Fibroblast of villous mesenchyme (primary cell): ENCODE measurements at regions not wholly inside any gene's neighbourhood (a gene's known extent, or its start where the extent isn't known, plus 50 kb on each side); places are given as distances from the start of the nearest gene placed in this dataset.
A peak's percentile ranks its signal among the peaks of the same experiment; 100 is the strongest.

Experiments
- DNase-seq: peaks from one replicate; pipeline ENCODE4 v3.0.0-alpha.2; 2010; ENCODE audit warnings: low read depth
- H3K4me3 ChIP-seq: 2 replicates; pipeline ENCODE4 v1.5.1; 2011; ENCODE audit warnings: low read depth, mild to moderate bottlenecking, low read length
- TF ChIP-seq, protein P1 (sequence below): IDR thresholded peaks from 2 replicates; pipeline ENCODE4 v1.5.1; 2012; ENCODE audit warnings: low read depth, mild to moderate bottlenecking, low read length; ENCODE audit not compliant: insufficient read depth

DNA sequence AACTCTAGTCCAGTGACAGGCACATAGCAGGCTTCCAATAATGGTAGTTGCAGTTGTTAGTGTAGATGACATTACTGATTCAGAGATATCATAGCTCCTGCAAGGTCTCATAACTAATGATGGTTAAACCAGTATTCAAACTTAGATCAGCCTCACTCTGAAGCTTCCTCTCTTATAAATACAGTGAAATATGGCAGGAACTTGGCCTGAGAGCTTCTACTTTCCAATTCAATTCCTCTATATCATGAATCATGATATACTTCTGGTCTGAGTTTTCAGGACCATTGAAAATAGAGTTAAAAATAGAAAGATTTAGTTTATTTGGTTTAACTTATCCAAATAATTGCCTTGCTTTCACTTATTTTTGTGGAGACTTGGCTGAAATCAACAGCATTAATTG, 167.5 kb upstream of the NOVA1 start:
- TF ChIP-seq, protein P1, sequence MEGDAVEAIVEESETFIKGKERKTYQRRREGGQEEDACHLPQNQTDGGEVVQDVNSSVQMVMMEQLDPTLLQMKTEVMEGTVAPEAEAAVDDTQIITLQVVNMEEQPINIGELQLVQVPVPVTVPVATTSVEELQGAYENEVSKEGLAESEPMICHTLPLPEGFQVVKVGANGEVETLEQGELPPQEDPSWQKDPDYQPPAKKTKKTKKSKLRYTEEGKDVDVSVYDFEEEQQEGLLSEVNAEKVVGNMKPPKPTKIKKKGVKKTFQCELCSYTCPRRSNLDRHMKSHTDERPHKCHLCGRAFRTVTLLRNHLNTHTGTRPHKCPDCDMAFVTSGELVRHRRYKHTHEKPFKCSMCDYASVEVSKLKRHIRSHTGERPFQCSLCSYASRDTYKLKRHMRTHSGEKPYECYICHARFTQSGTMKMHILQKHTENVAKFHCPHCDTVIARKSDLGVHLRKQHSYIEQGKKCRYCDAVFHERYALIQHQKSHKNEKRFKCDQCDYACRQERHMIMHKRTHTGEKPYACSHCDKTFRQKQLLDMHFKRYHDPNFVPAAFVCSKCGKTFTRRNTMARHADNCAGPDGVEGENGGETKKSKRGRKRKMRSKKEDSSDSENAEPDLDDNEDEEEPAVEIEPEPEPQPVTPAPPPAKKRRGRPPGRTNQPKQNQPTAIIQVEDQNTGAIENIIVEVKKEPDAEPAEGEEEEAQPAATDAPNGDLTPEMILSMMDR, result no peak
- no peak for DNase-seq
- no peak overlapping the region for H3K4me3 ChIP-seq

DNA sequence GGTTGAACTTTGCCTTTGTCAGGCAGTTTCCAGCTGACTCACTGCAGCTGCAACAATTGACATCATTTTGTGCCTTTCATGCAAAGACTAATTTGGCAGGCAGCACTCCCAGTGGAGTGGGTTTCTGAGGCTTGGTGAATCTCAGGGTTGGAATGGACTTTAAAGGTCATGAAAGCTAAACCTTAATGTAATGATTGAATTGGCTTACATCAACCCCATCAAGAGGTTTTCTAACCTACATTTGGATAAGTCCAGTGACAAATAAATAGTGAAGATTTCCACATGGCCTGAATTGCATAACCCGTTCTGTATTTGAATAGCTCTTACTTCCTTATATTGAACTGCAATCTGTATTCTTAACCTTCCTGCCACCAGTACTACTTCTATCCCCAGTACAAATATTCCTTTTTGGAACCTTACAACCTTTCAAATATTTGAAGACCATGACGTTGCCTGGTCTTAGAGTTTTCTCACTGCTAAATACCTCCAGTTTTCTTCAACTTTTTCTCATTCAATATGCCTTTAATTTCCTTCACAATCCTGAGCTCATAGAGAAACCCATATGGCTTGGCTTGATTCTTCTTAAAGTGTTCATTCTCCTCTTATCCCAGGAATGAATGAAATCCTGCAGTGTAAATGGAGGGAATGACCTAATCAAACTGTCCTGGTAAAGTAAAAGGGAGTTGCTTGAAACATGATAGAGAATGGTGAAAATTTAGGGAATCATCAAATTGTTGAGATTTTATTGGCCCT, 168.1 kb upstream of the NOVA1 start:
- peak; percentile 81 for DNase-seq
- H3K4me3 ChIP-seq, result no peak overlapping the region
- TF ChIP-seq, protein P1, result no peak

DNA sequence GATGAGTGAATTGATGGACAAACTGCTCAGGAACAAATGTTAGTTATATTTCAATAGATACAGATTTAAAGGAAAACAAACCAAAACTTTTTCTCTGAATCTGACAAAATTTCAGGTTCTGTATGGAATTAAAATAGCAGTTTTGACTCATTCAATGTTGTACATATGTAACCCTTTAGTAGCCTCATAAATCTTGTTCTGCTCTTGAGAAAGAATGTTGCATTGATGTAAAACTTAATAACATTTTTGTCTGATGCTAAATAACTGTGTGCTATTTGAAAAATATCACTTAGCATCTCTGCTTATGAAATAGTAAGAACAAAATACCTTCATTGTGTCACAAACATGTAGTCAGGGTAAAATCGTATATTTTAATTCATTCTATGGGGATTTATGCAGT, 168.9 kb upstream of the NOVA1 start:
- no peak for DNase-seq
- H3K4me3 ChIP-seq, result no peak overlapping the region
- TF ChIP-seq, protein P1, result no peak

DNA sequence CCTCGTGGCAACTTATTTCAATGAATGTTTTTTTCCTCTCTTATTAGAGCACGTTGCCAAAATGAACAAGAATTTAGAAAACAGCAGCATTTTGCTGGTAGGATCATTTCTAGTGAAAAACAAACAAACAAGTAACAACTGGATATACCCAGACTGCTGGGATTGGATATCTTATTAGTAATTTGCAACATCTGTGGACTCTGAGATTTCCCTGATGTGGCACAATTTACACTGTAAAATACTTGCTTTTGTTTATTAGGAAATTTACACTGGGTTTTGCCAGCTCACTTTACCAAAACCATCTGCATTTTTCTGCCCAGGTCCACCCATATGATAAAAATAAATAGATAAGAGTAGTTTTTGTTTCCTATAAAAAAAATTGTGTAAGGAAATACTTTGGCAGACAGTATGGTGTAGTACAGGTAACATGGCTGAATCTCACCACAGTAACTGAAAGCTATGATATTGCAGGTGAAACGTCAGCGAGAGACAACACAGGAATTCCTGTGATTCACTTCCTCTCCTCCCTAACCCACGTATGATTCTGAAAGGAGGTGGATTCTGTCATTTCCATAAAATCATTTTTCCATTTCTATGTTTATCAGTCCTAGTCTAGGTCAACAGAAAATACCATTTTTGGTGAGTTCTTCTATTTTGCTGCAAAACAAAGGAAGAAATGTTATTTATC, 176.2 kb upstream of the NOVA1 start:
- DNase-seq, result no peak
- no peak overlapping the region for H3K4me3 ChIP-seq
- TF ChIP-seq, protein P1, result no peak

DNA sequence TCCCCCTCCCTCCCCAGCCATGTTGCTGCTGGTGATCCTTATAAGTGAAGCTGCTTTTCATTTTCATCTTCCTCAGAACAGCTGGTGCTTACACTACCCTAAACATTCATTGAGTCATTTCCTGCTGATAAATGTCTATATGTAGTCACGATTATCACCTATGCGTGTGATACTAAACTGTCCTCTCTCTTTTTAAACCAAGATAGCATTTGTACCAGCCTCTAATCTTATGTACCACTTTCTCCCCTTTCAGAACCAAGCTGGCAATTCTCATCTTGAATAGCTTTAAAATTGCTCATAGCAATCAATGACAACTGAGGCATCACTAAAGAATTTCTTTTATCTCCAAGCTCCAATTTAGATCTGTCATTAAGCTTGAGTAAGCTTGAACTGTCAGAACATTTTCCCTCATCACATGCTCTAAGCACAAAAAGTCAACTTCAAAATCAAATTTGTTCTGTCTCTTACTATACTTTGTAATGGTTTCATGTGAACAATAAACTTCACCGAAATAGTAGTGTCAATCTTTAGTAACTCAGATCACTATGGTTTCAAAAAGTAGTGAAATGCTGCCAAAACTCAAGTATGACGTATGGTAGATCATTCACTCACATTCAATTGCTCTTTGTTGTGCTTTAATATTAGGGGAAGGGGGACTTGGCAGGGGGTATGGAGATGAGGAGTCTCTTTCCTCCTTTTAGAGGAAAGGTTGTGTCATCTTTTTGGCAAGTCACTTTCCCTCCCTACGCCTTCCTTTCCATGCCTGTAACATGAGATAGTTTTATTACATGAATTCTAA, 178.1 kb upstream of the NOVA1 start:
- peak; percentile 64 for DNase-seq
- H3K4me3 ChIP-seq, result peak overlapping the region; percentile 39
- TF ChIP-seq, protein P1, result no peak

DNA sequence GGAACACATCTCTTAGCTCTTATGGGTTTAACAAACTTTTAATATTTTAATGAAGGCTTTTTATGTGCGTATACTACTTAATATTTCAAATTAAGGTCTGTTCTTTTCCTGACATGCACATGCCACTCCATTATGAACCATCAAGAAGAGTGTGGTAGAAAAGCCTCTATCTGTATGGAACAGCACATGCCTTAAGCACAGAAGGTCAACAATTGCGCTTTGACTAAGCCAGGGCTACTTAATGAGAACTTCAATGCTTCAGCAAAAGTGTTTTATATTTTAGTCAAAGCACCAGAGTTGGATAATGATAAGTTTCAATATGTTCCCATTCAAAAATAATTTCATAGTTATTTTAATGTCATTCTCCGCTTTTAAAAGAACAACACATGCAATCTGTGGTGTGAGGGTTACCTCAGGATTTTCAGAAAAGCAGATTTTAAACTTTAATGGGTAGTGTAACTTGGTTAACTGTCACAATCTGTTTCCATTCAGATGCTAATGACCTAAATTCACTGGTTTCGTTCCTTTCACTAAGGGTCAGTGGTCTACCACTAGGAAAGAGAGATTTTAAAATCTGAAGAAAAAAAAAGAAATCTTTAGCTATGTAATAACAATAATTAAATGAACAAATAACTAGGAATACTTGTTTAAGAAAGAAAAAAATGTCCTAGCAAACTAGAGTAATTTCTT, 193.4 kb upstream of the NOVA1 start:
- no peak overlapping the region for H3K4me3 ChIP-seq
- no peak for DNase-seq
- TF ChIP-seq, protein P1, result no peak
